GM18861 (cell line): ENCODE measurements at regions not wholly inside any gene's neighbourhood (a gene's known extent, or its start where the extent isn't known, plus 50 kb on each side); places are given as distances from the start of the nearest gene placed in this dataset.

Source experiments
- ATAC-seq: cut with Tn5 transposase; IDR thresholded peaks from one replicate; pipeline ENCODE4 v1.9.1; 2021; ENCODE audit not compliant: unreplicated experiment

GRCh38 chr15:97072545-97072944 is 742.0 kb downstream of the NR2F2 start:
- no peak for ATAC-seq

- no peak for ATAC-seq
Measured at GRCh38 chr15:97076011-97076410, 745.5 kb downstream of the NR2F2 start.

GRCh38 chr15:97077975-97078374 is 747.5 kb downstream of the NR2F2 start:
- no peak for ATAC-seq

- ATAC-seq: no peak
Measured at GRCh38 chr15:97078591-97078990, 748.1 kb downstream of the NR2F2 start.

- no peak for ATAC-seq
Measured at GRCh38 chr15:97081666-97082226, 751.2 kb downstream of the NR2F2 start.

- ATAC-seq: no peak
Measured at GRCh38 chr15:97082830-97083229, 752.3 kb downstream of the NR2F2 start.

GRCh38 chr15:97084650-97085049 is 754.1 kb downstream of the NR2F2 start:
- no peak for ATAC-seq

GRCh38 chr15:97085731-97086130 is 755.2 kb downstream of the NR2F2 start:
- ATAC-seq: no peak

- ATAC-seq: no peak
Measured at GRCh38 chr15:97087006-97087741, 756.7 kb downstream of the NR2F2 start.

- ATAC-seq: no peak
Measured at GRCh38 chr15:97091093-97091492, 760.6 kb downstream of the NR2F2 start.

- no peak for ATAC-seq
Measured at GRCh38 chr15:97092656-97093055, 762.2 kb downstream of the NR2F2 start.

GRCh38 chr15:97096303-97096835 is 765.9 kb downstream of the NR2F2 start:
- ATAC-seq: no peak

GRCh38 chr15:97099040-97099439 is 768.5 kb downstream of the NR2F2 start:
- no peak for ATAC-seq

- no peak for ATAC-seq
Measured at GRCh38 chr15:97101572-97101971, 771.1 kb downstream of the NR2F2 start.

GRCh38 chr15:97114900-97115760 is 784.6 kb downstream of the NR2F2 start:
- ATAC-seq: no peak

GRCh38 chr15:97115761-97116070 is 785.2 kb downstream of the NR2F2 start:
- no peak for ATAC-seq

- ATAC-seq: no peak
Measured at GRCh38 chr15:97124790-97125189, 794.3 kb downstream of the NR2F2 start.

GRCh38 chr15:97126553-97127233 is 796.2 kb downstream of the NR2F2 start:
- ATAC-seq: no peak

- no peak for ATAC-seq
Measured at GRCh38 chr15:97129674-97130073, 799.2 kb downstream of the NR2F2 start.

GRCh38 chr15:97140216-97140615 is 809.7 kb downstream of the NR2F2 start:
- no peak for ATAC-seq

- ATAC-seq: no peak
Measured at GRCh38 chr15:97141360-97141759, 810.9 kb downstream of the NR2F2 start.
